Lower leg skin (tissue), 4 donors: ENCODE measurements at regions not wholly inside any gene's neighbourhood (a gene's known extent, or its start where the extent isn't known, plus 50 kb on each side); places are given as distances from the start of the nearest gene placed in this dataset.

ENCODE experiments used
- DNase-seq, 2 donors: peaks; one replicate each; pipeline ENCODE4 v3.0.0-alpha.2; 2019; ENCODE audit warnings: low spot score in 2 of 2
- H3K4me3 ChIP-seq: fragments of 200-600 bp; sonication (generic); 2 replicates; pipeline ENCODE4 v1.5.1; 2017; ENCODE audit warnings: mild to moderate bottlenecking, low read depth; ENCODE audit not compliant: poor library complexity, severe bottlenecking
- POLR2A ChIP-seq, 2 donors: fragments of 450-650 bp; IDR thresholded peaks; one replicate each; pipeline ENCODE4 v1.6.1; 2016 to 2017; ENCODE audit warnings: antibody characterized with exemption in 2 of 2, mild to moderate bottlenecking in 1 of 2, moderate library complexity in 1 of 2
- WGBS, 2 donors: methylation state at CpG; one replicate each; pipeline ENCODE4 v1.1.5; 2018; 5-methylcytosine and 5-hydroxymethylcytosine counted together
- intact Hi-C: fragments of 100-400 bp; cut with DNase I; formaldehyde crosslinking; loops from one replicate; pipeline ENCODE4 v1.15.0; 2023; ENCODE audit warnings: low total_unique reads
- TF ChIP-seq, protein P1 (sequence below), 3 donors: fragments of 450-650 bp; IDR thresholded peaks; one replicate each; pipeline ENCODE4 v1.5.1; 2016; ENCODE audit warnings: antibody characterized with exemption in 3 of 3, mild to moderate bottlenecking in 3 of 3, moderate library complexity in 2 of 3

DNA sequence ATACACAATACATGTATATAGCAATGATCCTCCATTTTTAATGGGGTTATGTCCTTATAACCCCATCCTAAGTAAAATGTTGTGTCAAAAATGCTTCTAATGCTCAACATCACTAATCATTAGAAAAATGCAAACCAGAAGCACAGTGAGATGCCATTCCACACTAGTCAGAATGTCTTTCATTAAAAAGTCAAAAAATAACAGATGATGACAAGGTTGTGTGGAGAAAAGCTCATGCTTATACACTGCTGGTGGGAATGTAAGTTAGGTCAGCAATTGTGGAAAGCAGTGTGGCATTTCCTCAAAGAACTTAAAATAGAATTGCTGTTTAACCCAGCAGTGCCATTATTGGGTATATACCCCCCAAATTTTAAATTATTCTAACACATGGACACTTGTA, 654.9 kb upstream of the CNTNAP5 start:
- intact Hi-C loops = no loop called here
- no peak overlapping the region for H3K4me3 ChIP-seq
- no peak for DNase-seq
- TF ChIP-seq POLR2A (IDR thresholded peaks at IDR 0.05) = no peak
- TF ChIP-seq, protein P1, sequence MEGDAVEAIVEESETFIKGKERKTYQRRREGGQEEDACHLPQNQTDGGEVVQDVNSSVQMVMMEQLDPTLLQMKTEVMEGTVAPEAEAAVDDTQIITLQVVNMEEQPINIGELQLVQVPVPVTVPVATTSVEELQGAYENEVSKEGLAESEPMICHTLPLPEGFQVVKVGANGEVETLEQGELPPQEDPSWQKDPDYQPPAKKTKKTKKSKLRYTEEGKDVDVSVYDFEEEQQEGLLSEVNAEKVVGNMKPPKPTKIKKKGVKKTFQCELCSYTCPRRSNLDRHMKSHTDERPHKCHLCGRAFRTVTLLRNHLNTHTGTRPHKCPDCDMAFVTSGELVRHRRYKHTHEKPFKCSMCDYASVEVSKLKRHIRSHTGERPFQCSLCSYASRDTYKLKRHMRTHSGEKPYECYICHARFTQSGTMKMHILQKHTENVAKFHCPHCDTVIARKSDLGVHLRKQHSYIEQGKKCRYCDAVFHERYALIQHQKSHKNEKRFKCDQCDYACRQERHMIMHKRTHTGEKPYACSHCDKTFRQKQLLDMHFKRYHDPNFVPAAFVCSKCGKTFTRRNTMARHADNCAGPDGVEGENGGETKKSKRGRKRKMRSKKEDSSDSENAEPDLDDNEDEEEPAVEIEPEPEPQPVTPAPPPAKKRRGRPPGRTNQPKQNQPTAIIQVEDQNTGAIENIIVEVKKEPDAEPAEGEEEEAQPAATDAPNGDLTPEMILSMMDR (IDR thresholded peaks at IDR 0.05) = no peak

DNA sequence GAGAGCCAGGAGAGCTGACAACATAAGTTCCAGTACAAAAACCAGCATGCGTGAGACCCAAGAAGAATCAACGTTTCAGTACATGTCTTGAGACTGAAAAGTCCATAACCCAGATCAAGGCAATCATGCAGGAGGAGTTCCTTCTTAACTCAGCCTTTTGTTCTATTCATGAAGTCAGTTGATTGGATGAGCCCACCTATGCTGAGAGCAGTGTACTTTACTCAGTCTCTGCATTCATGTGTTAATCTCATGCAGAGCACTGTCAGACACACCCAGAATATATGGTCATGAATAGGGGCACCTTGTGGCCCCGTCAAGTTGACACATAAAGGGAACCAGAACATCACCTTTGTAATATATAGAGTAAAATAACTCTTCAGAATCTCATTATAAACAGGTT, 653.6 kb upstream of the CNTNAP5 start:
- no peak overlapping the region for H3K4me3 ChIP-seq
- intact Hi-C loops = no loop called here
- TF ChIP-seq, protein P1 (IDR thresholded peaks at IDR 0.05) = no peak
- no peak for TF ChIP-seq POLR2A (IDR thresholded peaks at IDR 0.05)
- 85 to 94% methylated on average over 3 of the region's 3 CpGs for WGBS, 2 donors
- DNase-seq = no peak

DNA sequence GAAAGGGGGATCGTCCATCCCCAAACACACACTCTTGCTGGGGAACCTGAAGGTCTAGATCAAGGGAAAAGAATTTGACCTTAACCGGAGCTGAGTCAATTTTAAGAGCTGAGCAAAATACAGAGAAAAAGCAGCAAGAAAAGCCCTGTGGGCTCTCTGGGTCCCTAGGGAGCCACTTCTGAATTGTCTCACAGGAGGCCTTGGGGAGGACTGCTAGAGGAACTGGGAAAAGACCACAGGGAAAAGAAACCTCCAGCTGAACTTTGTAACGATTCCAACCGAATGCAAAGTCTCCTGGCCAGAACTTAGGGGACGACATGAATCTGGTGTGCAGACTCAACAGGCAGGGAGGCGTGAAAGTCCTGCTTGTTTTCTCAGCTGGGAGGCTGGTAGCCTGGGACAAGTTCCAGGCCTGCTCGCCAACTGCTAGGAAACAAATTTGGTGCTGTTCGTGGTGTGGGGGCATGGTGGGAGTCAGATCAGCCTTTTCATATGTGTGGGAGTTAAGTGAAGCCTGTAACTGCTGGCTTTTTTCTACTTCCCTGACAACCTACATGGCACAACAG, 644.6 kb upstream of the CNTNAP5 start:
- WGBS, 2 donors = 57 to 75% methylated on average over 8 of the region's 8 CpGs
- H3K4me3 ChIP-seq = no peak overlapping the region
- intact Hi-C loops = no loop called here
- no peak for DNase-seq
- no peak for TF ChIP-seq POLR2A (IDR thresholded peaks at IDR 0.05)
- TF ChIP-seq, protein P1 (IDR thresholded peaks at IDR 0.05) = no peak

DNA sequence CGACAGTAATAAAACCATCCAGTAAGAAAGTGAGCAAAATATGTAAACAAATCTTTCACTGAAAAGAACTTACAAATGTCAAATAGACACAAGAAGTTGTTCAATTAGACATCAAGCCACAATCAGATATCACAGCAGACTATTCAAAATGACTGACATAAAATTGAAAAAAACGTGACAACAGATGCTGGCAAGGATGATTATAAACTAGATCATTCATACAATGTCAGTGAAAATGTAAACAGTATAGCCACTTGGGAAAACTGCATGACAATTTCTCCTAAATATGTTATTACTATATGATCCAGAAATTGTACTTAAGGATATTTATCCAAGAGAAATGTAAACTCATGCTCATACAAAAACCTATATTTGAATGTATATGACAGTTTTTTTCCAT, 609.4 kb upstream of the CNTNAP5 start:
- intact Hi-C loops = no loop called here
- TF ChIP-seq POLR2A (IDR thresholded peaks at IDR 0.05) = no peak
- TF ChIP-seq, protein P1 (IDR thresholded peaks at IDR 0.05) = no peak
- no peak overlapping the region for H3K4me3 ChIP-seq
- no peak for DNase-seq
- 82 to 90% methylated on average over 2 of the region's 2 CpGs for WGBS, 2 donors

DNA sequence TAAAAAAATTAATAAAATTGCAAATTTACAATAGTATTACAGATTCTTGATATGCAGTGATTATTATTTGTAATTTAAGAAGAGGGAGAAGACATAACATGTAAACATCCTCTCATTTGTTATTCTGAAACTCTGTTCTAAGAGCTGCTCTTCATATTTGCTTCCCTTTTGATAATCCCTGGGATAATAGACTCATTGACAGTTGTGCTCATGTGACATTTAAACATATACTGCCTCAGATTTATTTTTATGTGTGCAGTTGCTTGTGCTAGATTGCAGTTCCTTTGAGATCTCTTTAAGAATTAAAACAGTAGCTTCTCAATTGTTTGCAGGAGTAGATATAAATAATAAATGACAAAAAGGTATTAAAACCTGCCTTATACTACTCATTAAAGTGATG, 605.1 kb upstream of the CNTNAP5 start:
- no peak overlapping the region for H3K4me3 ChIP-seq
- DNase-seq = no peak
- intact Hi-C loops = no loop called here
- TF ChIP-seq POLR2A (IDR thresholded peaks at IDR 0.05) = no peak
- TF ChIP-seq, protein P1 (IDR thresholded peaks at IDR 0.05) = no peak
